ENCODE measurements at regions not wholly inside any gene's neighbourhood (a gene's known extent, or its start where the extent isn't known, plus 50 kb on each side); places are given as distances from the start of the nearest gene placed in this dataset.

- TF ChIP-seq GABPA (IDR thresholded peaks at IDR 0.05; ENCODE audit: low read depth) (no peak), ZZZ3 (IDR thresholded peaks at IDR 0.05; ENCODE audit: control insufficient read depth, insufficient read length, low read depth) (no peak), STAT3 (IDR thresholded peaks at IDR 0.05; ENCODE audit: low read depth, low read length) (no peak)
- TF ChIP-seq, protein P1, sequence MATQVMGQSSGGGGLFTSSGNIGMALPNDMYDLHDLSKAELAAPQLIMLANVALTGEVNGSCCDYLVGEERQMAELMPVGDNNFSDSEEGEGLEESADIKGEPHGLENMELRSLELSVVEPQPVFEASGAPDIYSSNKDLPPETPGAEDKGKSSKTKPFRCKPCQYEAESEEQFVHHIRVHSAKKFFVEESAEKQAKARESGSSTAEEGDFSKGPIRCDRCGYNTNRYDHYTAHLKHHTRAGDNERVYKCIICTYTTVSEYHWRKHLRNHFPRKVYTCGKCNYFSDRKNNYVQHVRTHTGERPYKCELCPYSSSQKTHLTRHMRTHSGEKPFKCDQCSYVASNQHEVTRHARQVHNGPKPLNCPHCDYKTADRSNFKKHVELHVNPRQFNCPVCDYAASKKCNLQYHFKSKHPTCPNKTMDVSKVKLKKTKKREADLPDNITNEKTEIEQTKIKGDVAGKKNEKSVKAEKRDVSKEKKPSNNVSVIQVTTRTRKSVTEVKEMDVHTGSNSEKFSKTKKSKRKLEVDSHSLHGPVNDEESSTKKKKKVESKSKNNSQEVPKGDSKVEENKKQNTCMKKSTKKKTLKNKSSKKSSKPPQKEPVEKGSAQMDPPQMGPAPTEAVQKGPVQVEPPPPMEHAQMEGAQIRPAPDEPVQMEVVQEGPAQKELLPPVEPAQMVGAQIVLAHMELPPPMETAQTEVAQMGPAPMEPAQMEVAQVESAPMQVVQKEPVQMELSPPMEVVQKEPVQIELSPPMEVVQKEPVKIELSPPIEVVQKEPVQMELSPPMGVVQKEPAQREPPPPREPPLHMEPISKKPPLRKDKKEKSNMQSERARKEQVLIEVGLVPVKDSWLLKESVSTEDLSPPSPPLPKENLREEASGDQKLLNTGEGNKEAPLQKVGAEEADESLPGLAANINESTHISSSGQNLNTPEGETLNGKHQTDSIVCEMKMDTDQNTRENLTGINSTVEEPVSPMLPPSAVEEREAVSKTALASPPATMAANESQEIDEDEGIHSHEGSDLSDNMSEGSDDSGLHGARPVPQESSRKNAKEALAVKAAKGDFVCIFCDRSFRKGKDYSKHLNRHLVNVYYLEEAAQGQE (IDR thresholded peaks at IDR 0.05; ENCODE audit: low read depth, low read length), result no peak
- WGBS (ENCODE audit: insufficient coverage, insufficient replicate concordance, low lambda C conversion rate, missing lambda C conversion rate), result 44% methylated on average over 3 of the region's 3 CpGs
- ATAC-seq (no peak), FAIRE-seq (no peak), DNase-seq (ENCODE audit: low read depth, low spot score) (no peak)
- Histone ChIP-seq H3K9ac (ENCODE audit: control insufficient read depth, insufficient read depth, low read length) (no peak overlapping the region), H3K4me1 (ENCODE audit: control insufficient read depth, insufficient read depth, low read length) (no peaks in the 10 kb centered on the region), H3K4me3 (no peak overlapping the region), H3K79me2 (ENCODE audit: control insufficient read depth, insufficient read depth, low read length) (no peaks in the 10 kb centered on the region), H3K4me2 (ENCODE audit: control insufficient read depth, insufficient read depth) (no peak overlapping the region), H3K9me3 (replicated peaks; ENCODE audit: control insufficient read depth, insufficient read depth, low read length) (no peaks in the 10 kb centered on the region), H4K20me1 (ENCODE audit: control insufficient read depth, insufficient read depth) (no peaks in the 10 kb centered on the region), H3K27ac (ENCODE audit: control insufficient read depth, insufficient read depth) (no peak overlapping the region), H3K36me3 (ENCODE audit: control insufficient read depth in 2 of 2, insufficient read depth in 2 of 2, low read length in 1 of 2) (no peaks in the 10 kb centered on the region), H3K27me3 (replicated peaks in 1 of 2; ENCODE audit: control insufficient read depth in 2 of 2, insufficient read depth in 2 of 2, low read length in 1 of 2) (no peaks in the 10 kb centered on the region), H2AFZ (ENCODE audit: control insufficient read depth, low read depth, low read length) (no peak overlapping the region)
- intact Hi-C loops (cut with micrococcal nuclease; ENCODE audit: unreplicated experiment) (no loop called here), in situ Hi-C loops (cut with MboI) (no loop called here)
- ChIA-PET RAD21 (ENCODE audit: unreplicated experiment) (no interaction called here), CTCF (no interaction called here), SMC1A (ENCODE audit: uncharacterized antibody, unreplicated experiment) (no interaction called here), POLR2A (no interaction called here)
- BruUV-seq (replicated peaks), result no TSS peak
These were observed 363.1 kb downstream of the GPAM start for GRCh38 chr10:111820471-111820870.

- ATAC-seq, result no peak
- no peak for FAIRE-seq
- POLR2A ChIA-PET, result no interaction called here
- H3K9ac ChIP-seq (ENCODE audit: control insufficient read depth, insufficient read depth, low read length), result no peak overlapping the region
- intact Hi-C loops (cut with micrococcal nuclease; ENCODE audit: unreplicated experiment) (no loop called here), in situ Hi-C loops (cut with MboI) (no loop called here)
- no peaks in the 10 kb centered on the region for H3K27me3 ChIP-seq (replicated peaks in 1 of 2; ENCODE audit: control insufficient read depth in 2 of 2, insufficient read depth in 2 of 2, low read length in 1 of 2)
- no peaks in the 10 kb centered on the region for H3K4me1 ChIP-seq (ENCODE audit: control insufficient read depth, insufficient read depth, low read length)
- H3K27ac ChIP-seq (ENCODE audit: control insufficient read depth, insufficient read depth), result no peak overlapping the region
- no TSS peak for BruUV-seq (replicated peaks)
- CTCF ChIA-PET, result no interaction called here
- no peak overlapping the region for H3K4me2 ChIP-seq (ENCODE audit: control insufficient read depth, insufficient read depth)
- no peaks in the 10 kb centered on the region for H3K9me3 ChIP-seq (replicated peaks; ENCODE audit: control insufficient read depth, insufficient read depth, low read length)
- no peak overlapping the region for H2AFZ ChIP-seq (ENCODE audit: control insufficient read depth, low read depth, low read length)
- no peak overlapping the region for H3K4me3 ChIP-seq
- SMC1A ChIA-PET (ENCODE audit: uncharacterized antibody, unreplicated experiment), result no interaction called here
- TF ChIP-seq MEF2A (IDR thresholded peaks at IDR 0.05; ENCODE audit: insufficient read depth, low read depth, low read length), result no peak
- TF ChIP-seq STAT1 (conservative IDR thresholded peaks at IDR 0.05), result no peak
- TF ChIP-seq, protein P2, sequence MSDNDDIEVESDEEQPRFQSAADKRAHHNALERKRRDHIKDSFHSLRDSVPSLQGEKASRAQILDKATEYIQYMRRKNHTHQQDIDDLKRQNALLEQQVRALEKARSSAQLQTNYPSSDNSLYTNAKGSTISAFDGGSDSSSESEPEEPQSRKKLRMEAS (IDR thresholded peaks at IDR 0.05; ENCODE audit: low read depth, low read length), result no peak
- TF ChIP-seq ZNF384 (IDR thresholded peaks at IDR 0.05; ENCODE audit: borderline replicate concordance, low read depth, low read length), result no peak
- no peak for TF ChIP-seq NBN (IDR thresholded peaks at IDR 0.05)
- TF ChIP-seq PAX8 (IDR thresholded peaks at IDR 0.05), result no peak
- 34% methylated on average over 2 of the region's 2 CpGs for WGBS (ENCODE audit: insufficient coverage, insufficient replicate concordance, low lambda C conversion rate, missing lambda C conversion rate)
- H4K20me1 ChIP-seq (ENCODE audit: control insufficient read depth, insufficient read depth), result no peaks in the 10 kb centered on the region
- no peaks in the 10 kb centered on the region for H3K36me3 ChIP-seq (ENCODE audit: control insufficient read depth in 2 of 2, insufficient read depth in 2 of 2, low read length in 1 of 2)
- no peaks in the 10 kb centered on the region for H3K79me2 ChIP-seq (ENCODE audit: control insufficient read depth, insufficient read depth, low read length)
- RAD21 ChIA-PET (ENCODE audit: unreplicated experiment), result no interaction called here
- no peak for DNase-seq (ENCODE audit: low read depth, low spot score)
These were observed 361.7 kb downstream of the GPAM start for GRCh38 chr10:111821871-111822270.
